ENCODE measurements at regions not wholly inside any gene's neighbourhood (a gene's known extent, or its start where the extent isn't known, plus 50 kb on each side); places are given as distances from the start of the nearest gene placed in this dataset.

DNA sequence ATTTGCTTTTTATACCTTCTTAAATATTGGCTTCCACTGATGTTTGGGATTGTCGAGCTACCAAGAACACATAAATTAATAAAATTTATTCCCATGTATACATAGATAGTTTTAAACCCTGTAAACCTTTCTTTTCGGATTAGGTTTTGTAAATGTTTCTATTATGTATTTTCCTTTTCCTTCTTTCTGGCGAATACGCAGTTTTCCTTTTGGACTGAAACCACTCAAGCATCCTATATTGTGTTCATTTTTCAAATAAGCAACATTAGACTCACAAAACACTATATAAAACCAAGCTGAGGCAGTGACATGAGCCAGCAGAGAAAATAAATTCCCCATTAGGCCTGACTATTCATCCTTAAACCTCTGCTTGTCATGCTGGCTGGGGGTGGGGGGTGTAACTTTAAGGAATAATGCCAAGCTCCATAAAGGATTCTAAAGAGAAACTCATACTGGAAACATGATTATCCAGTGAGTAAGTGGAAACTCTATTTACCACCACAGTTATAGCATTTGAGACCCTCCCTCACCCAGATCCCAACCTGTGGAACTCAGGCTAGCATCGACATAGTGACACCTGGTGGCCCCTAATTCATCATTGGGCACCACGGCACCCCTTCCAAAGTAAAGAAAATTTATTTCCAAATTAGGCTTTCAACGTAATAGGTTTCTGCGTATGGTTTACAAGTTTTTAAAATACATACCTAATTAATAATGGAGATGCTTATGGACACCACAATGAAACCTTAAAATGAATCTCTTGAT lies 86.5 kb upstream of the CELF2 start:
- H3K4me1 Mint-ChIP-seq: no peaks in the 10 kb centered on the region
- no peak overlapping the region for H3K27ac ChIP-seq (ENCODE audit: low read length)
- no peak for ATAC-seq
- no peaks in the 10 kb centered on the region for H3K9me3 Mint-ChIP-seq
- 74% methylated on average over 4 of the region's 8 CpGs for WGBS (ENCODE audit: insufficient coverage)
- no peak overlapping the region for H3K4me3 ChIP-seq (ENCODE audit: low read length)
- no peaks in the 10 kb centered on the region for H3K36me3 ChIP-seq (ENCODE audit: control insufficient read depth, insufficient read depth, low read length)
- intact Hi-C loops (cut with micrococcal nuclease): no loop called here
- H3K9me3 ChIP-seq (ENCODE audit: control insufficient read depth, insufficient read depth, low read length): no peaks in the 10 kb centered on the region
- H3K4me3 Mint-ChIP-seq: no peak overlapping the region
- no peak overlapping the region for H3K27ac Mint-ChIP-seq
- H3K4me1 ChIP-seq (ENCODE audit: control insufficient read depth, insufficient read depth, low read length): no peaks in the 10 kb centered on the region
- H3K27me3 ChIP-seq (ENCODE audit: control insufficient read depth, insufficient read depth, low read length): no peaks in the 10 kb centered on the region
- TF ChIP-seq, protein P1, sequence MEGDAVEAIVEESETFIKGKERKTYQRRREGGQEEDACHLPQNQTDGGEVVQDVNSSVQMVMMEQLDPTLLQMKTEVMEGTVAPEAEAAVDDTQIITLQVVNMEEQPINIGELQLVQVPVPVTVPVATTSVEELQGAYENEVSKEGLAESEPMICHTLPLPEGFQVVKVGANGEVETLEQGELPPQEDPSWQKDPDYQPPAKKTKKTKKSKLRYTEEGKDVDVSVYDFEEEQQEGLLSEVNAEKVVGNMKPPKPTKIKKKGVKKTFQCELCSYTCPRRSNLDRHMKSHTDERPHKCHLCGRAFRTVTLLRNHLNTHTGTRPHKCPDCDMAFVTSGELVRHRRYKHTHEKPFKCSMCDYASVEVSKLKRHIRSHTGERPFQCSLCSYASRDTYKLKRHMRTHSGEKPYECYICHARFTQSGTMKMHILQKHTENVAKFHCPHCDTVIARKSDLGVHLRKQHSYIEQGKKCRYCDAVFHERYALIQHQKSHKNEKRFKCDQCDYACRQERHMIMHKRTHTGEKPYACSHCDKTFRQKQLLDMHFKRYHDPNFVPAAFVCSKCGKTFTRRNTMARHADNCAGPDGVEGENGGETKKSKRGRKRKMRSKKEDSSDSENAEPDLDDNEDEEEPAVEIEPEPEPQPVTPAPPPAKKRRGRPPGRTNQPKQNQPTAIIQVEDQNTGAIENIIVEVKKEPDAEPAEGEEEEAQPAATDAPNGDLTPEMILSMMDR (IDR thresholded peaks at IDR 0.05): no peak
- no peaks in the 10 kb centered on the region for H3K36me3 Mint-ChIP-seq
- peaks cover 24 to 31% of the 10 kb centered on the region in 2 donors for H3K27me3 Mint-ChIP-seq (ENCODE audit: low read depth in 2 of 2)
- no peak for DNase-seq

DNA sequence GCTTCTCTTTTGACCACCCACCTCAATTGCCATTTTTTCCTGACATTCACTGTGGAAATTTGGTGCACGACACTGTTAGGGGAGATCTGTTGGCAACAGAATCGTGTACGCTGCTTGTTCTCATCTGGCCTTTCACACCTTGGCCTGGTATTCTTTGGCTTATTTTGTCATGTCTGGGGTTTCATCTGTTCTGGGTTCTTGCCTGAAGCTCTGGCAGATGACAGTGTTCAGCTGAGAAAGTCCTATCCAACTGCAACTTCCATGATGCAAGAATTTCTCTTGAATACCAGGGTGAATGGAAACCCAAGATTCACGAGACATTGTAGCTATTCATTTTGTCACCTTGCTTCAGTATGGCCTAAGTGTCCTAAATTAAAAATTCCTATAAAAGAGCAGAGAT lies 82.6 kb upstream of the CELF2 start:
- no peaks in the 10 kb centered on the region for H3K36me3 Mint-ChIP-seq
- Histone ChIP-seq H3K4me3 (ENCODE audit: low read length) (no peak overlapping the region), H3K27ac (ENCODE audit: low read length) (no peak overlapping the region), H3K36me3 (ENCODE audit: control insufficient read depth, insufficient read depth, low read length) (no peaks in the 10 kb centered on the region), H3K27me3 (ENCODE audit: control insufficient read depth, insufficient read depth, low read length) (no peaks in the 10 kb centered on the region), H3K4me1 (ENCODE audit: control insufficient read depth, insufficient read depth, low read length) (no peaks in the 10 kb centered on the region), H3K9me3 (ENCODE audit: control insufficient read depth, insufficient read depth, low read length) (no peaks in the 10 kb centered on the region)
- H3K4me3 Mint-ChIP-seq: no peak overlapping the region
- 95% methylated on average over 4 of the region's 4 CpGs for WGBS (ENCODE audit: insufficient coverage)
- no peak overlapping the region for H3K27ac Mint-ChIP-seq
- TF ChIP-seq, protein P1 (IDR thresholded peaks at IDR 0.05): no peak
- ATAC-seq: no peak
- no peaks in the 10 kb centered on the region for H3K9me3 Mint-ChIP-seq
- H3K4me1 Mint-ChIP-seq: no peaks in the 10 kb centered on the region
- DNase-seq: no peak
- H3K27me3 Mint-ChIP-seq (ENCODE audit: low read depth in 2 of 2): peaks cover 16 to 18% of the 10 kb centered on the region in 2 donors
- intact Hi-C loops (cut with micrococcal nuclease): no loop called here

- H3K4me3 ChIP-seq (ENCODE audit: low read length): no peak overlapping the region
- no peak for DNase-seq
- no peaks in the 10 kb centered on the region for H3K4me1 ChIP-seq (ENCODE audit: control insufficient read depth, insufficient read depth, low read length)
- H3K27ac ChIP-seq (ENCODE audit: low read length): no peak overlapping the region
- Mint-ChIP-seq H3K9me3 (no peaks in the 10 kb centered on the region), H3K27me3 (ENCODE audit: low read depth in 2 of 2) (peaks cover 22 to 24% of the 10 kb centered on the region in 2 donors), H3K27ac (no peak overlapping the region), H3K4me1 (no peaks in the 10 kb centered on the region), H3K36me3 (no peaks in the 10 kb centered on the region), H3K4me3 (no peak overlapping the region)
- ATAC-seq: no peak
- no peaks in the 10 kb centered on the region for H3K27me3 ChIP-seq (ENCODE audit: control insufficient read depth, insufficient read depth, low read length)
- intact Hi-C loops (cut with micrococcal nuclease): no loop called here
- H3K36me3 ChIP-seq (ENCODE audit: control insufficient read depth, insufficient read depth, low read length): no peaks in the 10 kb centered on the region
- TF ChIP-seq, protein P1 (IDR thresholded peaks at IDR 0.05): no peak
- 90% methylated on average over 7 of the region's 7 CpGs for WGBS (ENCODE audit: insufficient coverage)
- peaks cover 4% of the 10 kb centered on the region for H3K9me3 ChIP-seq (ENCODE audit: control insufficient read depth, insufficient read depth, low read length)
These were observed 79.0 kb upstream of the CELF2 start for GRCh38 chr10:10938676-10939075.
